Muscle of arm (tissue), 1 donor: ENCODE measurements at regions not wholly inside any gene's neighbourhood (a gene's known extent, or its start where the extent isn't known, plus 50 kb on each side); places are given as distances from the start of the nearest gene placed in this dataset.
"Not testable (repeated sequence)": the region's sequence is repeated elsewhere in the genome, so short reads cannot be mapped to it uniquely, and the experiment has no call there.

ENCODE experiments used
- DNase-seq: peaks from one replicate; pipeline ENCODE4 v3.0.0-alpha.2; 2013

DNA sequence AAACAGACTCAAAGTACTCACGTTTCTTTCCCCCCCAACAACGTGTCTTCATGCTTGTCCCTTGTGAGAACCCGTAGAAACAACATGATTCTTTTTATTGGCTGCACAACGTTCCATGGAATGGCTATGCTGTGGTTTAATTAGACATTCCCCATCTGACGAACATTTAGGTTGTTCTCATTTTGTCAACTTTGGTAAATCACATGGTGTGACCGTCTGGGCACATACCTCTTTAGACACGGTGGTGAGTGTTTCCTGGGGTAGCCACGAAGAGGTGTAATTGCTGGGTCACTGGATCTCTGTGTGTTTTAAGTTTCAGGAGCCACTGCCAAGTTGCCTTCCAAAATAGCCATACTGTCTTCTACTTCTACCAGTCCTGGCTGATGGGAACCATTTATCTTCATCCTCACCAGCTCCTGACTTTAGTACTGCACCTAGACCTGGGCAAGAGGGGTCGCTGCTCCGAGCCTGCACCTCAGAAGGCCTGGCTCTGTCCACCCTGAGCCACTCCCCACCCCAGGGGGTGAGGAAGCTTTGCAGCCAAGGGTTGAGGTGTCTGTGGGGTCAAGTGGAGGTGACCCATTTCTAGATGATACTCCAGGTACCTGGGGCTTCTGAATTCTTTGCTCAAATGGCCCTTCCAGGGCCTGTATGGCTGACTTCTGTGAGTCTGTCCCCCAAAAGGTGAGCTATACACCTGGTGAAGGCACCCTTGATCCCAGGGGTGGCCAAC is 84.7 kb downstream of the IRX5 start:
- no peak for DNase-seq

DNA sequence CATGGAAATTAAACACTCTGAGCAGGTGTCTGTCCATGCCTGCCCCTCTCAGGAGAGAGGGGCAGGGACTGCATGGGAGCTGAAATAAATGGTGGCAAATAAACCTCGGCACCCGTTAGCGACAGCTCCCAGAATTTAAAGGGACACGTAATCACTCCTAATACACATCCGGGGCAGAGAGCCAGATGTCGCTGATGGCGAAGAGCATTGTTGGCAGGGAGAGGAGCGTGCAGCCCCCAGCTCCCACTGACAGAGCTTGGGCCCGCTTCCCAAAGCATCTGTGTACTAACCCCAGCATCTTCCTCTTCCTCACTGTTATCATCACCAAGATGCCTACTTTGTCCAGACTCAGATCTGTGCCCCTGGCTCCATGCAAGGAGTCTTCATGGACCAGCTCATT is 85.8 kb downstream of the IRX5 start:
- no peak for DNase-seq

DNA sequence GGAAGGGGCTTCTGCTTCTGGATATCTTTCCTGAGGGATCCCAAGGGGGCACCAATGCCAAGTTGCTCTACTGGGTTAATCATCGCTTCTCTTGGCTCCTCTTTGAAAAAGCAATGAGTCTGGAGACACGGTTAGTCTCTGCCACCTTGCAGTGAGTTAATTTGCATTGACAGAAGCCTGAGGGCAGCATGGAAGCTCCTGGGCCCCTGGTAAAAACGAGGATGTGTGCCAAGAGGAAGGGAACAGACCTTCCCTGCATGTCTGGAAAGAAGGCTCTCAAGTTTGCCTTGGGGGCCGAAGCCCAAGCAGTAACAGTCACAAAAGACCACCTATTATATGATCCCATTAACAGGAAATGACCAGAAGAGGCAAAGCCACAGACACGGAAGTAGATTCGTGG is 86.7 kb downstream of the IRX5 start:
- DNase-seq = no peak

DNA sequence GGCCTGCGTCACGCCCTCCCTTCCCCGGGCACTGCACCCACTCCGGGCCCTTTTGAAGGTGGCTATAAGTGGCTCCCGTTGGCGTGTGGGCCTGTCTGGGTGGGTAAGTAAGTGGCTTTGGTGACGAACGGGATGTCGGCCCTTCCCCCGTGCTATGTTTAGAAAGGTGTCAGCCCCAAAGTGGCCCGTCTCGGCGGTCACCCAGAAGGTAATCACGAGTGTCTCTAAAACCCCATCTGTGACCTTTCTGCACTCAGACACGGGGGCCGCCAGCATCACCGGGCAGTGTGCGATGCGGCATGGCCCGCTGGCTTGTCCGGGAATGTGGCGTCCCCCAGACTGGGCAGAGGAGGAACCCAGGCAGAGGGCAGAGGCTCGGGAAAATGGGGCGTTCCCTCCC is 88.2 kb downstream of the IRX5 start:
- no peak for DNase-seq

DNA sequence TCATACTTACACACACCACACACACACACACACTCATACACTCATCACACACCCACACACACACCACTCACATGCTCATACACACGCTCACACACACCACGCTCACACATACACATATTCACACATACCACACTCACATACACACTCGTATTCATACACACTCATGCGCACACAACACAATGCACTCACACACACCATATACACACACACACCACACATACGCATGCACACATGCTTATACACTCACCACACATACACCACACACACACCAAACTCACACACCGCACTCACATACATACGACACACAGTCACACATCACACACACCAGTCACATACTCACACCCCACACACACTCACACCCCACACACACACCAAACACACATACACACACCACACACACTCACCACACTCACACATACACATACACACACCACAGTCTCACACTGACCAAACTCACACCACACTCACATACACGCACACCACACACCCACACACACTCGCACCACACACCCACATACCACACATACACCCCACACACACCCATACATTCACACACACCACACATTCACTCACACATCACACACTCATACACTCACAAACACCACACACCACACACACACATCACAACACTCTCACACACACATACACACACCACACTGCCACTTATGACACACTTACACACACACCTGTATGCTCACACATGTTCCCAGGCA is 88.9 kb downstream of the IRX5 start:
- DNase-seq = no peak

DNA sequence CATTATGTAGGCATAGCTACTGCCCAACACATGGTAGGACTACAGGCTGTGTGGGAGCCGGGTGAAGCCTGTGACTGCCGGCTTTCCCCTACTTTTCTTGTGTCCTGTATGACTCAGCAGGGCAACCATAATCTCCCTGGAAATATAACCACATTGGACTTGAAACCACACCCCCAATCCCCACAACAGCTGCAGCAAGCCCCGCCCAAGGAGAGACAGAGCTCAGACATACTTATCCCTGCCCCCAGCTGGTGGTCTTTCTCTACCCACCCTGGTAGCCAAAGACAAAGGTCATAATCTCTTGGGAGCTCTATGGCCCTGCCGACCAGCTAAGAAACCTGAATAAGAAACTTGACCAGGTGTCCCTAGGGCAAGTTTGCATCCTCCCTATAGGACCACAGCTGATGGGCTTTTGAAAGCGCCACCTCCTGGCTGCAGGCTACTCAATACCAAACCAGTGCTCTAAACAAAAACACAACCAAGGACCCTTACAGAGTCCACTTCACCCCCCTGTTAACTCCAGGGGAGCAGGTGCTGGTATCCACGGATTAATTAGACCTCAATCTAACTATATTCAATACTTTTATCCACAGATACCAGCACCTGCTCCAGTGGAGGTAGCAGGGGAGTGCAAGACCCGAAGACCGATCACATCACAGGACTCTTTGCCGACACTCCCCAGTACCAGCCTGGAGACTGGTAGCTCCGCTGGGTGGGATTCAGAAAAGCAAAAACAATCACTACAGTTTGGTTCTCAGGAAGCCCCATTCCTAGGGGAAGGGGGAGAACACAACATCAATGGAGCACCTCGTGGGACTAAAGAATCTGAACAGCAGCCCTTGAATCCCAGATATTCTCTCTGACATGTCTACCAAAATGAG is 91.2 kb downstream of the IRX5 start:
- no peak for DNase-seq

DNA sequence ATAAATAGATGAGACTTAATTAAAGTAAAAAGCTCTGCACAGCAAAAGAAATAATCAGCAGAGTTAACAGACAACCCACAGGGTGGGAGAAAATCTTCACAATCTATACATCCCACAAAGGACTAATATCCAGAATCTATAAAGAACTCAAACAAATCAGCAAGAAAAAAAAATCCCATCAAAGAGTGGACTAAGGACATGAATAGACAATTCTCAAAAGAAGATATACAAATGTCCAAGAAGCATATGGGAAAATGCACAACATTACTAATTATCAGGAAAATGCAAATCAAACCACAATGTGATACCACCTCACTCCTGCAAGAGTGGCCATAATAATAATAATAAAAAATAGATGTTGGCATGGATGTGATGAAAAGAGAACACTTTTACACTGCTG is 96.6 kb downstream of the IRX5 start:
- DNase-seq = not testable (repeated sequence)

DNA sequence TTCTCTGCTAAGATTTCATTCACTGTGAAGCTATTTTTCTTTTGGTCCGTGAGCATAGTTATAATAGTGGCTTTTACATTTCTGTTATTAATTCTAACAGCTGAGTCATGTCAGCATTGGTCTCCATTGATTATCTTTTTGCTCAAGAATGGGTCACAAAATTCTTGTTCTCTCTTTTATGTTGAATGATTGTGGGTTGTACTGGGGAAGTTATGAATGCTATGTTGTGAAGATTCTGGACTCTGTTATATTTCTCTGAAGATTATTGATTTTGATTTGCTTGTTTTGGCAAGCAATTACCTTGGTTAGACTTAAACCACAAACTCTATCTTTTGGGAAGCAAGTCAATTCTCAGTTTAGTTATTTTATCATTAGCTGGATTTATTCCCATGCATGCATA is 98.8 kb downstream of the IRX5 start:
- no peak for DNase-seq

DNA sequence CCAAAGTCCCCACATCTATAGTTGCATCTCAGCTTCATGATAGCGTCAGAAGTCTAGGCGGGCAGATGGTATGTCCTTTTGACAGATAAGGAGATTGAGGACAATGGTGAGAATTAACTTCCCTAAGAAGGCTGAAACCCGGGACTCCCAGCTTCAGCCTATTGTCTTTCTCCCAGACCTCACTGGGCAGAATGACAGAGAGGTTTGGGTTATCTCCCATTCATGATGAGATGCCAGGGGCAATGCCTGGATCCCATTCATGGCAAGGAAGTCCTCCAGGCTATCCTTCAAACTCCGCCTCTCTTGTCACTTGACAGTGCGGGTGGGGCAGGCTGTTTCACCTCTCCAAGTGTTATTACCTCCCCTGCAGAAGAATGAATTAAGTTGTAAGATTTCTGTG is 100.3 kb downstream of the IRX5 start:
- no peak for DNase-seq

DNA sequence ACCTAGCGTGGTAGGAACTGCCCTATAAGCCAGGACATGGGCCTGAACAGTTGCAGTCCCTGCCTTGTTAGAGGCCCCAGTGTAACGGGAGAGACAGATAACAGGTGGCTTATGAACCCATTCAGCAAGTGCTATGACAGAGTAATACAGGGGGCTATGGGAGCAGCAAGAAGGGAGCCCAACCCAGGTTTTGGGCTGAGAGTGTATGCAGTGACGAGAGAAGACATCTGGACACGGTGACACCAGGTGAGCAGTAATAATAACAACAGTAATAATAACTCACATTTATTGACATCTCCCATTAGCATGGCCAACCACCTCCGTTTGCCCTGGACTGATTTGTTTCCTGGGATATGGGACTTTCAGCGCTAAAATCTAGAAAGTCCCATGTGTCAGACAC is 100.8 kb downstream of the IRX5 start:
- no peak for DNase-seq

DNA sequence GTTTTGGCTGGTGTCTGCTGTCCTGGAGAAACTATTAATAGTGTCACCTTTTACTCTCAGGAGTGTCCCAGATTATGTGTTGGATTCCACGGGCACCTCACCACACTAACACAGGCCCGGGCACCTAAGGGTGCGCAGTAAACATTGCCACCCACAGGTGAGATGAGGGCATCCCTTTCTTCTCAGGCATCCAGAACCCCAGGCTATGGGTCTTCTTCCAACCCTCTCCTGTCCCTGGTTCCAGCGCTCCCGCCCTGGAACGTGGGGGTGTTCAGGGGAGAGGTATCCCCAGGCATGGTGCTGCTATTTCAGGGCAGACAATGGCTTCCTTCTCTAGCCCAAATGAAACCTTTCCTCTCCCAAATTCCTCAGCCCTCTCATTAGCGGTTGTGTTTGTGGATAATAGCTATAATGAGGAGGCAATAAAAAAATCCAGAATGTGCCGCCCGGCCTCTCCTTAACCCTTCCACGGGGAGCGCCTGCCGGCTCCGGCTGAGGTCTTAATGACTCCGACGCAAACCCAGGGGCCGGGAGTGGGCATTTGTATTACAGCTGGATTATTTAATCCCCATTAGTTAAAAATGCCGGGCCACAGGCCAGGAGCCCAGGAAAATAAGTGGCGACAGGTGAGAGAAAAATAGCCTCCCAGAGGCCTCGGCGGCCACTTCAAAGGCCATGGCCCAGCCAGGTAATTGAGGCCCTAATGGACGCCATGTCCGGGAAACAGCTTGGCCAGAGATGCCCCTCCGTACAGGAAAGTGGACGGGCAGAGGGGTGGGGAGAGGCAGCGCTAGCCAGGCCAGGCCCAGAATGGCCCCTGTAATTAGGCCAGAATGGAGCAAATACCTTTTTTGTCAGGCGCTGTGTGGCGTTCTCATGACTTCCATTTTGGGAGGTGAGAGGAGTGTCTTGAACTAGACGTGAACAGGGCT is 102.8 kb downstream of the IRX5 start:
- no peak for DNase-seq

DNA sequence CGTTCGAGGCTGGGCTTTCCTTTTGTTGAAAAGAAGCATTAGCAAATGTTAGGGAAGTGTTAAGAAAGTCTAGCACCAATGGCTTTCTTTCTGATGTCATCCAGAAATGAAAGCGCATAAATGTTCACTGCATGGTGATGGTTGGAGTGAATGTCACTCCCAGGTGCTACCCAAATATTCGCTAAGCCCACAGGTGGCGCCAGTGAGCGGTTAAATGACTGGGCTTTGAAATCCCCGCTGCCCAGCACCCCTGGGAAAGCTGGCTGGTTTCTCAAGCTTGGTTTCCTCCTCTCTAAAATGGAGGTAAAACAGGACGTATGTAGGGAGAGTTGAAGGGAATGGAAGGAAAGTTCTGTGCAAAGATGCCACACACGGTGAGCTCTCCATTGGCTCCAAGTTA is 104.4 kb downstream of the IRX5 start:
- DNase-seq = no peak

DNA sequence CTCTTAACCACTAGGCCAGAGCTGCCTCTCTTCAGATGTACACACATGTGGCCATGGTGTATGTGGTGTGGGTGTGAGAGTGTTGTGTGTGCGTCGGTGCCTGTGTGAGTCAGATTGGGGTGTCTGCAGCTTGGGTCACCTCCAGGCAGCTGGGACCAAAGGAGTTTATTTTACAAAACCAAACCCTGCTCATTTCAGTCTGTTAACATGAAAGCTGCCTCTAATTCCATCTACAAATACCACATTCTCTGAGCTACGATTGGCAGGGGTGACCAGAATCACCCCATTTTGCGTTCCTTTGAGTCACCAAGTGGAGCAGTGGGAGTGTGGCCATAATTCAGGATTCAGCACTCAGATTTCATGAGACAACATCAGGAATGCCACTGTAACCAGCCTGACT is 105.3 kb downstream of the IRX5 start:
- no peak for DNase-seq

DNA sequence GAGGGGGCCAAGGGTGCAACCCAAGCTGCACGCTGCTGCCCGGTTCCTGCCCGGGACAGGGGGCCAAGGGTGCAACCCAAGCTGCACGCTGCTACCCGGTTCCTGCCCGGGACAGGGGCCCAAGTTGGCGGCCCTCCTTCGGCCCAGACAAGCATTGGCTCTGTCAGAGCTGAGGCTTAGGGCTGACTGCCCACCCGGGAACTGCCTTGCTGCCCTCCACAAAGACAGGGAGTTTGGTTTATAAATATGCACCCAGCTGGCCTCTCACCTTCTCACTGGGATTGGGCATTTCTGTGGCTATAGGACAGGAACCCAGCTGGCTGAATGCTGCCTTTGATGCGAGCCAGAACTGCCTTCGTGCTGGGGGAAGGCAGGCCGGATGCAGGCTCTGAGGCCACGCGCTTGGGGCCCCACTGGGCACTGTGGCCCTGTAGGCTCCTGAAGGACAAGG is 105.7 kb downstream of the IRX5 start:
- no peak for DNase-seq

DNA sequence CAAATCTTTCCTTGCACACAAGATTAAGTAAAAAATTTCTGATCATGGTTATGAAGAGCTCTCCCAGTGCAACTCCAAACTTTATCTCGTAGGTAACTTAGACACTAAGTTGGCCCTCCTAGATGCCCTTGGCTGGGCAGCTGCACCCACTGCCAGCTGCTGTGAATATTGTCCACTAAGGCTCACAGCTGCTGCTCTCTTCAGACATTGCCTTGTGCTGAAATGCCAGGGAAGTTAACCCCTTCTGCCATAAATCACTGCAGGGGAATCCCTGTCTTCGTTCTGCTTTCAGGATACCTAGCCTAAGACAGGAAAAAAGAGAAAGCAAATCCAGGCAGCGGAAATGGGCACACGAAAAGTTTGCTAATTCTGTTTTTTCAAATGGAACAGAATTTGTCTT is 106.4 kb downstream of the IRX5 start:
- no peak for DNase-seq

DNA sequence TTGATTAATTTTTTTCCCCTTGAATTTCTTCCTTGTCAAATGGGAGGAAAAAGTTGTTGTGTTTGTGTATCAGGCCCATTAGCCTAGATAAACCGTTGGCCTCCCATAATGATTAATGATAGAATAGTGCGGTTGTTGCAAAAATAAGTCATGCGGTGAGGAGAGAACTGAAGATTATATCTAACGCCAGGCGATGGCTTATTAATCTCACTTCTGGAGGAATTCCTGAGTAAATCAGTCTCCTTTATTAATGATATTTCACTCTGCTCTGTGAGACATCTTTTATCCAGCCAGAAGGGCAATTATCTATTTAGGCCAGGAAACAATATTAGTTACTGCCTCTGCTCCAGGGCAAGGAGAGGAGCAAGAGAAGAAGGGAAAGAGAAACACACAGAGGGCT is 107.3 kb downstream of the IRX5 start:
- no peak for DNase-seq

DNA sequence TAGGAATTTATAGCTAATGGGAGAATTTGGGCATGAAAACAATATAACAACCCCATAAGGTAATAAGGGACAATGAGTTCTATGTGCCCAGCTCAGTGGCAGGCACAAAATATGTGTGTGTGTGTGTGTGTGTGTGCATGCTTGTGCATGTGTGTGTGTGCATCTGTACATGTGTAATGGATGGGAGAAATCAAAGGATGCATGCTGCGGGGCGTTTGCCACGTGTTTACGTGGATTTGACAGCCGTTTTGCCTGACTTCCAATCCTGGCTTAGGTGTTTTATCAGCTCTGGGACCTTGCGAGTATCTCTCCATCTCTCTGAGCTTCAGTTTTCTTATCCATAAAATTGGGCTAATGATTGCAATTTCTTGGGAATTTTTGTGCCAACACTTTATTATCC is 108.4 kb downstream of the IRX5 start:
- no peak for DNase-seq

DNA sequence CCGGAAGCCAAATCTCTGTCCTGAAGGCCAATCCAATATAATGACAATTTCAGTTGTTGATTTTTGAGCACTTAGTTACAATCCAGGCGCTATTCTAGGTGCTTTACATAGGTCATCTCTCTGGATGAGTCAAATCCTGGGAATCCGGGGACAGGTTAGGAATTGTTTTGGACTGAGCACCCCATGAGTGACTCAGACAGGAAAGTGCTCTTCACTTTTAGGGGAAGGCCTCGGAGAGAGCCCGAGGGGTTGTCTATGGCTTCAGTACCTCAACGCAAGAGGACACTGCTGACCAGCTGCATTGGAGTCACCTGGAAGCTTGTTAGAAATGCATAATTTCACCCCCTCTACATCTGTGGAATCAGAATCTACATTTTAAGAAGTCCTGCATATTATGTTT is 108.8 kb downstream of the IRX5 start:
- DNase-seq = no peak

DNA sequence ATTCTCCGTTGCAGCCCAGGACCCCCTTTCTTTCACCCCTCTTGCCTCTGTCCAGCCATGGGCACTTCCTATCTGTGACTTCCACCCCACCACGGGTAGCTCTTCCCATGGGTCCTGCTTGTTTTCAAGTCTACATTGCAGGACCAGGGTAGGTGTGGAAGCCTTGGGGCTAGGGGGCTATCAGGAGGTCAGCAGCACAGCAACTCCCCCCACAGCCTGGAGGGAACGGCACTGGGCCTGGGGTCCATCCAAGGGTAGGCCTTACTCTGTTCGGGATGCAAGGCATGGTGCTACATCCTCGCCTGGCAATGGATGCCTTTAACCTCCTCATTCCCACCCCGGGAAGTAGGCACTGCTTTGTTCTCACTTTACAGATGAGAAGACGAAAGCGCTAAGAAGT is 109.3 kb downstream of the IRX5 start:
- DNase-seq = no peak

DNA sequence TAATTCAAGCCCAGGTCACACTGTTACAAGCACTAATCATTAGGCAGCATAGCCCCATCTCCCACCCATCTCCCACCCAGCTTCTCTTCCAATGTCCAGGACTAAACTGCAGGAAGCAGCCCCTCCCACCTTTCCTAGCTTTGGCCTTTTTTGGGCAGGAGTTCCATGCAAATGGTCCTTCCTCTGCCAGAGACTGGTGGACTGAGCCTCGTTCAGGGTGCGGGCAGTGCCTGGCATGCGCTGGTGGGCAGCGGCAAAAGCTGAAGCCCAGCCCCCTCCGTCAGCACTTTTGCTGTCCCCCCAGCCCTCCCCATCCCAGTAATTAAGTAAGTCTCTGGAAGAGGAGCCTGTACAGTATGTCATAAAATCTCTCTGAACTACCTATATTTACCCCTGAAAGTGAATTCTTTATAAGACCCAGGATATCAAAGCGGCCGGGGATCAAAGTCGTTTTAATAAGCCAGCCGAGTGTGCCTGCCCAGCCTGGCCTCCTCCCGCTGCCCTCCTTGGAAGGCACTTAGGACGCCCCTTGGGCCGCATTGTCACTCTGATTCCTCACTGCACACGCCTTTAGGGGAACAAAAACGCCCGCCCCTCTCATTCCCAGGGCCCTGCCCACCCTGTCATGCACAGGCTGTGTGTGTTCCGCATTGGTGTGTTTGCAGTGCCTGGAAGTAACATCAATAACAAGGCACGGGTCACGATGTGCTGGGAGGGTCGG is 109.9 kb downstream of the IRX5 start:
- DNase-seq = no peak
